ENCODE measurements at regions not wholly inside any gene's neighbourhood (a gene's known extent, or its start where the extent isn't known, plus 50 kb on each side); places are given as distances from the start of the nearest gene placed in this dataset.

- H3K9ac ChIP-seq (ENCODE audit: low read length): no peak overlapping the region
- H3K9me3 ChIP-seq (ENCODE audit: insufficient read depth, low read length): peaks cover 8% of the 10 kb centered on the region; the same call in 1 of the 2 replicates
- no peak overlapping the region for H3K27ac ChIP-seq (ENCODE audit: low read depth, low read length)
- H3K4me2 ChIP-seq (ENCODE audit: low read depth, low read length, poor library complexity, severe bottlenecking): no peak overlapping the region
- no peaks in the 10 kb centered on the region for H3K36me3 ChIP-seq (ENCODE audit: low read length)
- H4K20me1 ChIP-seq (ENCODE audit: low read depth, low read length): no peaks in the 10 kb centered on the region
- H3K9me2 ChIP-seq (replicated peaks; ENCODE audit: insufficient read depth, low read length): no peaks in the 10 kb centered on the region
- H2AFZ ChIP-seq (ENCODE audit: low read depth, low read length, severe bottlenecking): no peak overlapping the region
- no peaks in the 10 kb centered on the region for H3K27me3 ChIP-seq (ENCODE audit: low read length)
- no peak for TF ChIP-seq EZH2phosphoT487 (conservative IDR thresholded peaks at IDR 0.05; ENCODE audit: low read length)
- no peak for TF ChIP-seq CTCF (IDR thresholded peaks at IDR 0.05; ENCODE audit: insufficient read depth, low read length, poor library complexity, severe bottlenecking)
- H3K79me2 ChIP-seq (ENCODE audit: insufficient read depth, low read length): no peaks in the 10 kb centered on the region
- H3K4me3 ChIP-seq (ENCODE audit: insufficient read depth, low read length, poor library complexity, severe bottlenecking): no peak overlapping the region
- H3F3A ChIP-seq (ENCODE audit: insufficient read depth): no peaks in the 10 kb centered on the region
These were observed 468.4 kb upstream of the FOXG1 start for GRCh38 chr14:28298156-28298555.

DNA sequence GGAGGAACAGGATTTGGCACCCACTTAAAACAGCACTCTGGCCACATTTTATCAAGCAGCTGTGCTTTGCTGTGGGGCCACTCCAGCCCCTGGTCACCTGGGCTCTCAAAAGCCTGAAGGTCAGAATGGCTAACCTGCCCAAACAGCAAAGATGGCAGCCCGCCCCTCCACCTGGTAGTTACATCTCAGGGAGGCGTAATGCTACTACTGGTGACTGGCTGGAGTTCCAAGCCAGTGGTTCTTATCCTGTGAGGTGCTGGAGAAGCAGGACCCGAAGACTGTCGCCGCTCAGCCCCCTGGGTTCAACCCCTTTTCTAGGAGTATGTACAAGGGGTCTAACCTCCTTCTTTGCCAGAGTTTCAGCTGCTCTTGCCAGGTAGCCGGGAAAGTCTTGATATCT lies 467.4 kb upstream of the FOXG1 start:
- H3K27me3 ChIP-seq (ENCODE audit: low read length): no peaks in the 10 kb centered on the region
- no peaks in the 10 kb centered on the region for H4K20me1 ChIP-seq (ENCODE audit: low read depth, low read length)
- H3K4me3 ChIP-seq (ENCODE audit: insufficient read depth, low read length, poor library complexity, severe bottlenecking): no peak overlapping the region
- no peak overlapping the region for H2AFZ ChIP-seq (ENCODE audit: low read depth, low read length, severe bottlenecking)
- peaks cover 8% of the 10 kb centered on the region; the same call in 1 of the 2 replicates for H3K9me3 ChIP-seq (ENCODE audit: insufficient read depth, low read length)
- TF ChIP-seq EZH2phosphoT487 (conservative IDR thresholded peaks at IDR 0.05; ENCODE audit: low read length) (no peak), CTCF (IDR thresholded peaks at IDR 0.05; ENCODE audit: insufficient read depth, low read length, poor library complexity, severe bottlenecking) (no peak)
- no peak overlapping the region for H3K27ac ChIP-seq (ENCODE audit: low read depth, low read length)
- H3K36me3 ChIP-seq (ENCODE audit: low read length): no peaks in the 10 kb centered on the region
- no peaks in the 10 kb centered on the region for H3K9me2 ChIP-seq (replicated peaks; ENCODE audit: insufficient read depth, low read length)
- no peak overlapping the region for H3K9ac ChIP-seq (ENCODE audit: low read length)
- no peaks in the 10 kb centered on the region for H3K79me2 ChIP-seq (ENCODE audit: insufficient read depth, low read length)
- no peaks in the 10 kb centered on the region for H3F3A ChIP-seq (ENCODE audit: insufficient read depth)
- no peak overlapping the region for H3K4me2 ChIP-seq (ENCODE audit: low read depth, low read length, poor library complexity, severe bottlenecking)

GRCh38 chr14:28300356-28300755 lies 466.2 kb upstream of the FOXG1 start:
- no peak overlapping the region for H3K4me3 ChIP-seq (ENCODE audit: insufficient read depth, low read length, poor library complexity, severe bottlenecking)
- H3K9me2 ChIP-seq (replicated peaks; ENCODE audit: insufficient read depth, low read length): no peaks in the 10 kb centered on the region
- H3K36me3 ChIP-seq (ENCODE audit: low read length): no peaks in the 10 kb centered on the region

More at GRCh38 chr14:28300356-28300755, 466.2 kb upstream of the FOXG1 start:
- Histone ChIP-seq H4K20me1 (ENCODE audit: low read depth, low read length) (no peaks in the 10 kb centered on the region), H3K27me3 (ENCODE audit: low read length) (no peaks in the 10 kb centered on the region), H3K27ac (ENCODE audit: low read depth, low read length) (no peak overlapping the region), H2AFZ (ENCODE audit: low read depth, low read length, severe bottlenecking) (no peak overlapping the region), H3K4me2 (ENCODE audit: low read depth, low read length, poor library complexity, severe bottlenecking) (no peak overlapping the region), H3K9ac (ENCODE audit: low read length) (no peak overlapping the region), H3F3A (ENCODE audit: insufficient read depth) (no peaks in the 10 kb centered on the region), H3K79me2 (ENCODE audit: insufficient read depth, low read length) (no peaks in the 10 kb centered on the region), H3K9me3 (ENCODE audit: insufficient read depth, low read length) (peaks cover 8% of the 10 kb centered on the region; the same call in 1 of the 2 replicates)
- TF ChIP-seq CTCF (IDR thresholded peaks at IDR 0.05; ENCODE audit: insufficient read depth, low read length, poor library complexity, severe bottlenecking): no peak
- TF ChIP-seq EZH2phosphoT487 (conservative IDR thresholded peaks at IDR 0.05; ENCODE audit: low read length): no peak

All from SU-DHL-6 (cell line).